Astrocyte (in vitro differentiated cells and primary cell): ENCODE measurements at regions not wholly inside any gene's neighbourhood (a gene's known extent, or its start where the extent isn't known, plus 50 kb on each side); places are given as distances from the start of the nearest gene placed in this dataset.
A peak's percentile ranks its signal among the peaks of the same experiment; 100 is the strongest.

Source experiments
- DNase-seq: peaks from one replicate; pipeline ENCODE4 v3.0.0-alpha.2; 2010; ENCODE audit warnings: low read depth
- FAIRE-seq: peaks from 2 replicates; lab custom pipeline; 2011; peaks lifted over from hg19 to GRCh38; lab: Jason Lieb, UNC
- H2AFZ ChIP-seq: 2 replicates; pipeline ENCODE4 v1.6.0; 2012; ENCODE audit warnings: low read depth, low read length, inconsistent platforms
- H3K27ac ChIP-seq: 2 replicates; pipeline ENCODE4 v1.5.1; 2011; ENCODE audit warnings: low read depth, low read length, inconsistent platforms
- H3K27me3 ChIP-seq: 2 replicates; pipeline ENCODE4 v1.6.0; 2011; ENCODE audit warnings: low read length, inconsistent platforms; ENCODE audit not compliant: insufficient read depth
- H3K36me3 ChIP-seq: 2 replicates; pipeline ENCODE4 v1.5.1; 2011; ENCODE audit warnings: low read length, inconsistent platforms; ENCODE audit not compliant: insufficient read depth
- H3K4me1 ChIP-seq: 2 replicates; pipeline ENCODE4 v1.5.1; 2011; ENCODE audit warnings: low read length, inconsistent platforms; ENCODE audit not compliant: insufficient read depth
- H3K4me2 ChIP-seq: 2 replicates; pipeline ENCODE4 v1.6.0; 2012; ENCODE audit warnings: low read length, inconsistent platforms
- H3K4me3 ChIP-seq: 2 replicates; pipeline ENCODE4 v1.5.1; 2011; ENCODE audit warnings: low read depth, mild to moderate bottlenecking, low read length, inconsistent platforms; ENCODE audit not compliant: insufficient read depth
- H3K79me2 ChIP-seq: 2 replicates; pipeline ENCODE4 v1.6.0; 2012; ENCODE audit warnings: mild to moderate bottlenecking, low read length, inconsistent platforms; ENCODE audit not compliant: insufficient read depth
- H3K9ac ChIP-seq: 2 replicates; pipeline ENCODE4 v1.6.0; 2012; ENCODE audit warnings: mild to moderate bottlenecking, low read length, inconsistent platforms
- H3K9me3 ChIP-seq: 2 replicates; pipeline ENCODE4 v1.5.1; 2012; ENCODE audit warnings: low read depth, mild to moderate bottlenecking, low read length, inconsistent platforms; ENCODE audit not compliant: insufficient read depth
- H4K20me1 ChIP-seq: 2 replicates; pipeline ENCODE4 v1.6.0; 2012; ENCODE audit warnings: low read length, inconsistent platforms; ENCODE audit not compliant: insufficient read depth
- H3K27ac Mint-ChIP-seq: one replicate; pipeline ENCODE4 v1.8.0; 2021; ENCODE audit warnings: mild to moderate bottlenecking, mixed read lengths; ENCODE audit not compliant: unreplicated experiment
- H3K27me3 Mint-ChIP-seq: one replicate; pipeline ENCODE4 v1.8.0; 2021; ENCODE audit warnings: low read depth, mixed read lengths; ENCODE audit not compliant: unreplicated experiment
- H3K36me3 Mint-ChIP-seq: one replicate; pipeline ENCODE4 v1.8.0; 2021; ENCODE audit warnings: low read depth, mixed read lengths; ENCODE audit not compliant: unreplicated experiment
- H3K4me1 Mint-ChIP-seq: one replicate; pipeline ENCODE4 v1.8.0; 2021; ENCODE audit warnings: low read depth, mixed read lengths; ENCODE audit not compliant: unreplicated experiment
- H3K4me3 Mint-ChIP-seq: one replicate; pipeline ENCODE4 v1.8.0; 2021; ENCODE audit warnings: mild to moderate bottlenecking, moderate library complexity, mixed read lengths; ENCODE audit not compliant: unreplicated experiment
- H3K9me3 Mint-ChIP-seq: one replicate; pipeline ENCODE4 v1.8.0; 2021; ENCODE audit warnings: mild to moderate bottlenecking, mixed read lengths; ENCODE audit not compliant: unreplicated experiment
- CTCF ChIP-seq: IDR thresholded peaks from 2 replicates; pipeline ENCODE4 v1.5.1; 2011; ENCODE audit warnings: low read depth, mild to moderate bottlenecking, inconsistent platforms, low read length, moderate library complexity; ENCODE audit not compliant: insufficient read depth
- EZH2 ChIP-seq: IDR thresholded peaks from 2 replicates; pipeline ENCODE4 v1.6.1; 2012; ENCODE audit warnings: mild to moderate bottlenecking, low read length, inconsistent platforms; ENCODE audit not compliant: insufficient read depth

- FAIRE-seq (no peak), DNase-seq (no peak)
- Histone ChIP-seq H3K4me1 (peaks cover 14% of the 10 kb centered on the region), H3K27me3 (no peaks in the 10 kb centered on the region), H4K20me1 (no peaks in the 10 kb centered on the region), H3K79me2 (no peaks in the 10 kb centered on the region), H3K4me3 (no peak overlapping the region), H3K9me3 (no peaks in the 10 kb centered on the region), H3K4me2 (no peak overlapping the region), H3K36me3 (no peaks in the 10 kb centered on the region), H2AFZ (no peak overlapping the region), H3K9ac (no peak overlapping the region), H3K27ac (no peak overlapping the region)
- Mint-ChIP-seq H3K9me3 (peaks cover 3% of the 10 kb centered on the region), H3K27ac (no peak overlapping the region), H3K4me1 (no peaks in the 10 kb centered on the region), H3K36me3 (no peaks in the 10 kb centered on the region), H3K4me3 (no peak overlapping the region), H3K27me3 (no peaks in the 10 kb centered on the region)
- TF ChIP-seq EZH2 = no peak
- TF ChIP-seq CTCF = no peak
Measured at GRCh38 chr4:147354237-147354636, 126.7 kb upstream of the EDNRA start.

- peaks cover 22% of the 10 kb centered on the region for H3K4me1 ChIP-seq
- H2AFZ ChIP-seq = no peak overlapping the region
- H3K36me3 ChIP-seq = no peaks in the 10 kb centered on the region
- H3K9ac ChIP-seq = peak overlapping the region; percentile 59
- FAIRE-seq (peak; percentile 5), DNase-seq (no peak)
- Mint-ChIP-seq H3K4me1 (peaks cover 7% of the 10 kb centered on the region), H3K27me3 (no peaks in the 10 kb centered on the region), H3K36me3 (no peaks in the 10 kb centered on the region), H3K27ac (no peak overlapping the region), H3K4me3 (no peak overlapping the region), H3K9me3 (peaks cover 3% of the 10 kb centered on the region)
- no peaks in the 10 kb centered on the region for H4K20me1 ChIP-seq
- peak overlapping the region; percentile 70 for H3K27ac ChIP-seq
- no peak overlapping the region for H3K4me3 ChIP-seq
- TF ChIP-seq EZH2 (no peak), CTCF (no peak)
- peak overlapping the region; percentile 38 for H3K4me2 ChIP-seq
- no peaks in the 10 kb centered on the region for H3K27me3 ChIP-seq
- no peaks in the 10 kb centered on the region for H3K9me3 ChIP-seq
- no peaks in the 10 kb centered on the region for H3K79me2 ChIP-seq
Measured at GRCh38 chr4:147355032-147355656, 125.8 kb upstream of the EDNRA start.

- Histone ChIP-seq H3K9ac (no peak overlapping the region), H3K27ac (peak overlapping the region; percentile 83), H4K20me1 (no peaks in the 10 kb centered on the region), H2AFZ (no peak overlapping the region), H3K36me3 (no peaks in the 10 kb centered on the region), H3K79me2 (no peaks in the 10 kb centered on the region), H3K4me3 (no peak overlapping the region), H3K4me1 (peaks cover 29% of the 10 kb centered on the region), H3K4me2 (peak overlapping the region; percentile 38), H3K27me3 (no peaks in the 10 kb centered on the region), H3K9me3 (no peaks in the 10 kb centered on the region)
- Mint-ChIP-seq H3K9me3 (peaks cover 3% of the 10 kb centered on the region), H3K36me3 (no peaks in the 10 kb centered on the region), H3K4me1 (peaks cover 10% of the 10 kb centered on the region), H3K27me3 (no peaks in the 10 kb centered on the region), H3K27ac (peak overlapping the region; percentile 66), H3K4me3 (no peak overlapping the region)
- DNase-seq = peak; percentile 89
- peak; percentile 87 for FAIRE-seq
- TF ChIP-seq EZH2 = no peak
- TF ChIP-seq CTCF = no peak
Measured at GRCh38 chr4:147355847-147356246, 125.0 kb upstream of the EDNRA start.
